ENCODE measurements at regions not wholly inside any gene's neighbourhood (a gene's known extent, or its start where the extent isn't known, plus 50 kb on each side); places are given as distances from the start of the nearest gene placed in this dataset.

DNA sequence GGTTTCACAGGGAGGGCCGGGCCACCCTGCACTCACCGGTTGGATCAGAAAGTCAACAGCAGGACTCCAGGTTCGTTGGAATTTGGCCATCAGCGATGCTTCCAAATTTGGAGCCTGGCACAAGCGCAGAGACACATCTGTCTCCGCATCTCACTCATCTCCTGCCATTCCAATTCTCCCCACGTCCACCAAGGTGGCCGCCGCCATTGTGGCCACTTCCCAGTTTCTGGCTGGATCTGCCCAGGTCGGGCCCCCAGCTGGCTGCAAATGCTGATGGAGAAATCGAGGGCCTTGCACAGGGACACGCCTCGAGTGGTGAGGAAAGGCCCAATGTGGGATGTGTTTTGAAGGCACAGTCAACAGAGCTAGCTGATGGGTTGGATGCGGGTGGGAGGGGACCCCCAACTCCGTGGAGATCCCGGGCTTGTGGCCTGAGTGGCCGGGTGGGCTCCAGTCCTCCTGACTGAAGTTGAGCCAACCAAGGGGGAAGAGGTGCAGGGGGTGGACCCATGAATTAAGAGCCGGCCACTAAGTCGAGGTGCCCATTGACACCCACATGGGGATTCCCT, 102.7 kb downstream of the CRYAA start:
- no peak for TF ChIP-seq EZH2 (IDR thresholded peaks at IDR 0.05; ENCODE audit: borderline replicate concordance, low read length)
- TF ChIP-seq, protein P1, sequence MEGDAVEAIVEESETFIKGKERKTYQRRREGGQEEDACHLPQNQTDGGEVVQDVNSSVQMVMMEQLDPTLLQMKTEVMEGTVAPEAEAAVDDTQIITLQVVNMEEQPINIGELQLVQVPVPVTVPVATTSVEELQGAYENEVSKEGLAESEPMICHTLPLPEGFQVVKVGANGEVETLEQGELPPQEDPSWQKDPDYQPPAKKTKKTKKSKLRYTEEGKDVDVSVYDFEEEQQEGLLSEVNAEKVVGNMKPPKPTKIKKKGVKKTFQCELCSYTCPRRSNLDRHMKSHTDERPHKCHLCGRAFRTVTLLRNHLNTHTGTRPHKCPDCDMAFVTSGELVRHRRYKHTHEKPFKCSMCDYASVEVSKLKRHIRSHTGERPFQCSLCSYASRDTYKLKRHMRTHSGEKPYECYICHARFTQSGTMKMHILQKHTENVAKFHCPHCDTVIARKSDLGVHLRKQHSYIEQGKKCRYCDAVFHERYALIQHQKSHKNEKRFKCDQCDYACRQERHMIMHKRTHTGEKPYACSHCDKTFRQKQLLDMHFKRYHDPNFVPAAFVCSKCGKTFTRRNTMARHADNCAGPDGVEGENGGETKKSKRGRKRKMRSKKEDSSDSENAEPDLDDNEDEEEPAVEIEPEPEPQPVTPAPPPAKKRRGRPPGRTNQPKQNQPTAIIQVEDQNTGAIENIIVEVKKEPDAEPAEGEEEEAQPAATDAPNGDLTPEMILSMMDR (IDR thresholded peaks at IDR 0.05; ENCODE audit: low read length), result no peak
